Osteoblast (primary cell): ENCODE measurements at regions not wholly inside any gene's neighbourhood (a gene's known extent, or its start where the extent isn't known, plus 50 kb on each side); places are given as distances from the start of the nearest gene placed in this dataset.
A peak's percentile ranks its signal among the peaks of the same experiment; 100 is the strongest.

Experiments used
- DNase-seq: peaks from one replicate; pipeline ENCODE4 v3.0.0; 2011; ENCODE audit warnings: low spot score, mixed read lengths; ENCODE audit not compliant: insufficient read length; ENCODE audit errors: missing footprints
- H2AFZ ChIP-seq: 2 replicates; pipeline ENCODE4 v1.6.0; 2011; ENCODE audit warnings: mild to moderate bottlenecking, low read length
- H3K27ac ChIP-seq: 2 replicates; pipeline ENCODE4 v1.5.1; 2011; ENCODE audit warnings: mild to moderate bottlenecking, low read depth, low read length, moderate library complexity
- H3K27me3 ChIP-seq: 2 replicates; pipeline ENCODE4 v1.6.0; 2012; ENCODE audit warnings: mild to moderate bottlenecking, control low read depth, inconsistent platforms, low read length, moderate library complexity; ENCODE audit not compliant: insufficient read depth
- H3K36me3 ChIP-seq: 2 replicates; pipeline ENCODE4 v1.5.1; 2011; ENCODE audit warnings: mild to moderate bottlenecking, low read length, control low read depth, moderate library complexity; ENCODE audit not compliant: insufficient read depth
- H3K4me1 ChIP-seq: 2 replicates; pipeline ENCODE4 v1.5.1; 2011; ENCODE audit warnings: mild to moderate bottlenecking, low read length, control low read depth, moderate library complexity; ENCODE audit not compliant: insufficient read depth
- H3K4me2 ChIP-seq: 2 replicates; pipeline ENCODE4 v1.6.0; 2011; ENCODE audit warnings: mild to moderate bottlenecking, low read length; ENCODE audit not compliant: insufficient read depth
- H3K4me3 ChIP-seq: fragments of 200-600 bp; sonication (generic); 3 replicates; pipeline ENCODE4 v1.5.1; 2012; ENCODE audit warnings: mild to moderate bottlenecking, low read length, inconsistent platforms; ENCODE audit not compliant: insufficient read depth
- H3K79me2 ChIP-seq: 2 replicates; pipeline ENCODE4 v1.6.0; 2012; ENCODE audit warnings: mild to moderate bottlenecking, low read length, control low read depth, inconsistent platforms; ENCODE audit not compliant: insufficient read depth
- H3K9me3 ChIP-seq: 2 replicates; pipeline ENCODE4 v1.5.1; 2011; ENCODE audit warnings: low read depth, low read length, control low read depth
- H4K20me1 ChIP-seq: 2 replicates; pipeline ENCODE4 v1.6.0; 2012; ENCODE audit warnings: mild to moderate bottlenecking, low read length, control low read depth; ENCODE audit not compliant: insufficient read depth
- TF ChIP-seq, protein P1 (sequence below): IDR thresholded peaks from 2 replicates; pipeline ENCODE4 v1.5.1; 2011; ENCODE audit warnings: mild to moderate bottlenecking, low read depth, low read length, moderate library complexity; ENCODE audit errors: extremely low read depth

DNA sequence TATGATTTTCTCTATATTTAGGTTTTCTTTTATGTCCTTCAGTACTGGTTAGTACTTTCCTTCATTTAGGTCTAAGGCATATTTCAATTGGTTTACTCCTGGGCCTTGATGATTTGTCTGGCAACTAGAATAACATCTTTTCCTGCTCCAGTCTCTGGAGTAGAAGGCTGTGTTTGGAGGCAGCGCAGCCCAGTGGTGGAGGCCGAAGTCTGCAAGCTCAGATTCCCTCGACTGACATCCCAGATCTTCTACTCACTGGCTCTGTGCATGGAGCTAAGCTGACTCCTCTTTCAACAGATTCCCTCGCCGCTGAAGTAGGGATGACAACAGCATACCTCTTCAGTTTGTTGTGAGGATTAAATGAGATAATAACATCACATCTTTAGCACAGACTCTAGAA lies 141.0 kb downstream of the RAP2A start:
- Histone ChIP-seq H3K36me3 (no peaks in the 10 kb centered on the region), H3K4me1 (no peaks in the 10 kb centered on the region), H3K4me2 (no peak overlapping the region), H4K20me1 (no peaks in the 10 kb centered on the region), H3K9me3 (no peaks in the 10 kb centered on the region), H3K4me3 (no peak overlapping the region), H3K79me2 (no peaks in the 10 kb centered on the region), H3K27ac (no peak overlapping the region), H3K27me3 (no peaks in the 10 kb centered on the region), H2AFZ (peak overlapping the region; percentile 9)
- TF ChIP-seq, protein P1, sequence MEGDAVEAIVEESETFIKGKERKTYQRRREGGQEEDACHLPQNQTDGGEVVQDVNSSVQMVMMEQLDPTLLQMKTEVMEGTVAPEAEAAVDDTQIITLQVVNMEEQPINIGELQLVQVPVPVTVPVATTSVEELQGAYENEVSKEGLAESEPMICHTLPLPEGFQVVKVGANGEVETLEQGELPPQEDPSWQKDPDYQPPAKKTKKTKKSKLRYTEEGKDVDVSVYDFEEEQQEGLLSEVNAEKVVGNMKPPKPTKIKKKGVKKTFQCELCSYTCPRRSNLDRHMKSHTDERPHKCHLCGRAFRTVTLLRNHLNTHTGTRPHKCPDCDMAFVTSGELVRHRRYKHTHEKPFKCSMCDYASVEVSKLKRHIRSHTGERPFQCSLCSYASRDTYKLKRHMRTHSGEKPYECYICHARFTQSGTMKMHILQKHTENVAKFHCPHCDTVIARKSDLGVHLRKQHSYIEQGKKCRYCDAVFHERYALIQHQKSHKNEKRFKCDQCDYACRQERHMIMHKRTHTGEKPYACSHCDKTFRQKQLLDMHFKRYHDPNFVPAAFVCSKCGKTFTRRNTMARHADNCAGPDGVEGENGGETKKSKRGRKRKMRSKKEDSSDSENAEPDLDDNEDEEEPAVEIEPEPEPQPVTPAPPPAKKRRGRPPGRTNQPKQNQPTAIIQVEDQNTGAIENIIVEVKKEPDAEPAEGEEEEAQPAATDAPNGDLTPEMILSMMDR: peak; percentile 53
- DNase-seq: no peak

DNA sequence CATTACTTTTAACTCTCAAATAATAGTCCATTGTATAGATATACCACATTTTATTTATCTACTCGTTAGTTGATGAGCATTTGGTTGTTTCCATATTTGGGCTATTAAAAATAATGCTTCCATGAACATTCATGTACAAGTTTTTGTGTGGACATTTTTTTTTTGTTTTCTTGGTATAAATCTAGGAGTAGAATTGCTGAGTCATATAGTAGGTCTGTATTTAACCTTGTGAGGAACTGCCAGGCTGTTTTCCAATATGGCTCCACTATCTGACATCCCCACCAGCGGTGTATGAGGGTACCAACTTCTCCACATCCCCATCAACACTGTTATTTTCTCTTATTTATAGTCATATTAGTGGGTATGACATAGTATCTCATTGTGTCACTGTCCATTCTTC lies 143.1 kb downstream of the RAP2A start:
- no peak overlapping the region for H3K4me3 ChIP-seq
- H3K27ac ChIP-seq: no peak overlapping the region
- H3K9me3 ChIP-seq: no peaks in the 10 kb centered on the region
- no peak overlapping the region for H3K4me2 ChIP-seq
- no peaks in the 10 kb centered on the region for H3K4me1 ChIP-seq
- no peak overlapping the region for H2AFZ ChIP-seq
- H3K36me3 ChIP-seq: no peaks in the 10 kb centered on the region
- TF ChIP-seq, protein P1: no peak
- no peak for DNase-seq
- no peaks in the 10 kb centered on the region for H3K79me2 ChIP-seq
- no peaks in the 10 kb centered on the region for H4K20me1 ChIP-seq
- H3K27me3 ChIP-seq: no peaks in the 10 kb centered on the region

- no peaks in the 10 kb centered on the region for H3K4me1 ChIP-seq
- TF ChIP-seq, protein P1: no peak
- no peak for DNase-seq
- no peaks in the 10 kb centered on the region for H3K36me3 ChIP-seq
- H3K9me3 ChIP-seq: no peaks in the 10 kb centered on the region
- H3K27me3 ChIP-seq: no peaks in the 10 kb centered on the region
- no peaks in the 10 kb centered on the region for H4K20me1 ChIP-seq
- no peak overlapping the region for H3K27ac ChIP-seq
- H3K4me3 ChIP-seq: no peak overlapping the region
- no peaks in the 10 kb centered on the region for H3K79me2 ChIP-seq
- no peak overlapping the region for H3K4me2 ChIP-seq
- H2AFZ ChIP-seq: no peak overlapping the region
These were observed 148.2 kb downstream of the RAP2A start for GRCh38 chr13:97582170-97582569.

DNA sequence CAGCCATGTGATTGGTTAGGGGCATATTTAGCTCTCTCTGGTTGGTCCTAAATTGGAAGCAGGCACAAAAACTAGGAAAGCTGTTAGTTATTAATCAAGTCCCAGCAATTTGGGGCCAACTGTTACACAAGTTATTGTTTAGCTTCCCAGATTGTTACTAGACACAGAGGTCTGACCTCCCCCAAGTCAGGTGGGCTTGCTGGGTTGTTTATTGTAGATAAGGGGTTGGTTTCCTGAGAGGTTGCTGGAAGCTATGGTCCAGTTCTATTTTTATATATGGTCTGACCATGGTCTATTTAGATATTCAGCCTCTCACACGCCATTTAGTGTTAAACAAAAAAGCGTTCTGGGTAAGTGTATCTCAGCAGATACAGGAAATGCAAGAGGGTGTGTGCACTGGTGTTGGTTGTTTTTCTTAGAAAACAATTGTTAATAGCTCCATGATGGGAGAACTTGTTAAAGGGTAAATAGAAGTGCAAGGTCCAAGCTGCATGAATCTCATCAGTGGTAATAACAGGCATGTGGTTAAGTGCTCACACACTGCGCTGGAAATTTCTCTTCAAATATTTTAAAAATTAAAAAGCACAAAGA lies 150.0 kb downstream of the RAP2A start:
- no peaks in the 10 kb centered on the region for H3K79me2 ChIP-seq
- no peak overlapping the region for H3K4me3 ChIP-seq
- no peak overlapping the region for H3K27ac ChIP-seq
- no peak overlapping the region for H3K4me2 ChIP-seq
- H3K36me3 ChIP-seq: no peaks in the 10 kb centered on the region
- DNase-seq: no peak
- H3K27me3 ChIP-seq: no peaks in the 10 kb centered on the region
- H3K9me3 ChIP-seq: no peaks in the 10 kb centered on the region
- no peaks in the 10 kb centered on the region for H4K20me1 ChIP-seq
- no peaks in the 10 kb centered on the region for H3K4me1 ChIP-seq
- no peak overlapping the region for H2AFZ ChIP-seq
- TF ChIP-seq, protein P1: no peak
